Cardiac fibroblast (primary cell): ENCODE measurements at regions not wholly inside any gene's neighbourhood (a gene's known extent, or its start where the extent isn't known, plus 50 kb on each side); places are given as distances from the start of the nearest gene placed in this dataset.
"Not testable (repeated sequence)": the region's sequence is repeated elsewhere in the genome, so short reads cannot be mapped to it uniquely, and the experiment has no call there.

Experiments used
- DNase-seq, 2 donors: peaks; one replicate each; pipeline versions ENCODE4 v3.0.0 to v3.0.0-alpha.2; 2010; ENCODE audit warnings: low read depth in 2 of 2
- H3K4me3 ChIP-seq, 2 donors: replicated peaks in 1 of 2; 1 replicate in 1 of 2; 2 replicates in 1 of 2; pipeline ENCODE4 v1.5.1; 2011; ENCODE audit warnings: low read depth in 2 of 2, low read length in 2 of 2, mild to moderate bottlenecking in 2 of 2, moderate library complexity in 1 of 2
- CTCF ChIP-seq: IDR thresholded peaks from one replicate; pipeline ENCODE4 v1.5.1; 2011; ENCODE audit warnings: low read depth, mild to moderate bottlenecking, low read length, inconsistent platforms

- H3K4me3 ChIP-seq: no peak overlapping the region
- DNase-seq: peak; percentile 30 to 50
- TF ChIP-seq CTCF: no peak
These were observed 197.3 kb downstream of the MATN1 start for GRCh38 chr1:30525971-30526651.

DNA sequence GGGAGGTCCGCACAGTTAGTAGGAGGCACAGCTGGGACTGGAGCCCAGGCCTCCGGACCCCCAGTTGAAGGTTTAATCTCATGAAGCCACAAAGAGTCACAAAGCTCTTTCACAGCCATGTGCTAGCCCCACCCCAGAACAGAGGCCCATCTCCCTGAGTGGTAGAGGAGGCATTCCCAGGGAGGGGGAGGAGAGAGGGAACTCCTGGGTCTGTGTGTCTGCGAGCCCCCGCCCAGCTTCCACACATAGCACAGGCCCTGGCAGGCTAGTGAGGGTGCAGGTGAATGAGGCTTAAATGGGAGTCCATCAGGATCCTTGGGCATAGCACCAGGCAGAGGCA is 197.8 kb downstream of the MATN1 start:
- no peak for TF ChIP-seq CTCF
- no peak overlapping the region for H3K4me3 ChIP-seq
- DNase-seq: no peak

DNA sequence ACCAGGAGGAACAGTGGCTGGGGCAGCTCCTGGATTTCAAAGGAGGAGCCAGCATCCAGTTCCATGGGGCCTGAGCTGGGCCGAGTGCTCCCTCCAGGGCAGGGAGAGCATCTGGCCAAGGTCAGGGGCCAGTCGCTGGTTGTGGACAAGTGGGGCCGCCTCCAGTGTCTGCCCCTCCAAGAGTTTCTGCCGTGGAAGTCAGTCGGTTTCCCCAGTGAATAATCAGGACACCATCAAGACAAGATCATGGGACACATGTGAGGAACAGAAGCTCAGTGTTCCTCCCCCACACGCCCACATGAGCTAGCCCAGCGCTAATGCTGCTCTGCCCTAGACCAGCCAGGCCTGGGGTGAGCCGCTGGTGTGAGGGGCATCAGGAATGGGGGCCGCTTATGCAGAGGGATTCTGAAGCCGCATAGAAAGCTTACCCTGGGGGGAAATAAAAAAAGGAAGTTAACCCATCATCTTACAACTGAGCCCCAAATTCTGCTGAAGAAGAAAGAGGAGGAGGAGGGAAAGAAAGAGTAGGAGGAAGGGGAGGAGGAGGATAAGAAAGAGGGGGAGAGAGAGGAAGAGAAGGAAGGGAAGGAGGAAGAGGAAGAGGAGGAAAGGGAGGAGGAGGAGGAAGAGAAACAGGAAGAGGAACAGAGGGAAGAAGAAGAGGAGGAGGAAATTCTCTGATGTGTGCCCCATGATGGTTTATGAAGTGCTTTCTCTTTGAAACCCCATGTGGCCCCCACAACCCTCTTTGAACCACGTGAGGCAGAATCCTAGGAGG is 198.4 kb downstream of the MATN1 start:
- DNase-seq: no peak
- no peak for TF ChIP-seq CTCF
- no peak overlapping the region for H3K4me3 ChIP-seq

- DNase-seq, H3K4me3 ChIP-seq: not testable (repeated sequence)
These were observed 199.3 kb downstream of the MATN1 start for GRCh38 chr1:30524025-30524555.

- no peak overlapping the region for H3K4me3 ChIP-seq
- no peak for TF ChIP-seq CTCF
- peak; percentile 6 to 37 for DNase-seq
These were observed 200.0 kb downstream of the MATN1 start for GRCh38 chr1:30523055-30524020.

- H3K4me3 ChIP-seq: no peak overlapping the region
- peak in 1 of 2 donors; percentile 88 for DNase-seq
- no peak for TF ChIP-seq CTCF
These were observed 201.1 kb downstream of the MATN1 start for GRCh38 chr1:30522031-30523004.
